EH (cell line): ENCODE measurements at regions not wholly inside any gene's neighbourhood (a gene's known extent, or its start where the extent isn't known, plus 50 kb on each side); places are given as distances from the start of the nearest gene placed in this dataset.
"Not testable (repeated sequence)": the region's sequence is repeated elsewhere in the genome, so short reads cannot be mapped to it uniquely, and the experiment has no call there.

Source experiments
- DNase-seq: peaks from one replicate; pipeline ENCODE4 v3.0.0-alpha.2; 2015; ENCODE audit warnings: low read depth

DNA sequence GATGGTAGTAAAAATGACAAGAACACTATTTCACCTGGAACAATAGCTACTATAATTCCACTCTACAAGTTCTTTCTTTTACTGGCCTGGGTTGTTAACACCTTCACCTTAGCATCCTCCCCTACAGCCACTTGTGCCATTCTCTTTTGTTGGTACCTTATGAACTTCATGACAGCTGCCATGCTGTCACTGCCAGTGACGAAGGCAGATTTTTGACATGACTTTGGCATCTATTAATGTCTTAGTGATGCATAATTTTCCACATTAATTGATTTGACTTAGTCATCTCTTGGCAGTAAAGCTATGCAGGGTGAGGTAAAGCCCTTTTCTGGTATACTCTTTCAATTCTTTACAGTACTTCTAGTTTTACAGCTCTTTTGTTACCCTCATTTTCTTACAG is 207.9 kb downstream of the TANC2 start:
- DNase-seq: peak; percentile 15

DNA sequence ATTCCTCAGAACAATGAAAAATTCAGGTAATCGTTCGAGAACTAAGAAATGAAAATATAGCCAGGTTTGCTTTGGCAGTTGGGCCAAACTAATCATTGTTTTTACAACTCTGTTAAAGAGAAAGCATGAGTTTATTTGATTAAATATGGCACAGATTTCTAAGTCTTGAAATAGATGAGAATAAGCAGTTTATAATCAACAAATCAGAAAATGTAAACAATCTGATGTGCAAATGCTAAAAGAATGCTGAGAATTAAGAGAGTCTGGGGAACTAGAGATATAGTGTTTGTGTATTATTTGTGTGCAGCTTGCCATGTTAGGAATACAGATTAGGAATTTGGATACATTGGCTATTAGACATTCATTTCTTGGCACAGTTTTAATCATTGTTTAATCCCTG is 212.5 kb downstream of the TANC2 start:
- DNase-seq: peak; percentile 67

DNA sequence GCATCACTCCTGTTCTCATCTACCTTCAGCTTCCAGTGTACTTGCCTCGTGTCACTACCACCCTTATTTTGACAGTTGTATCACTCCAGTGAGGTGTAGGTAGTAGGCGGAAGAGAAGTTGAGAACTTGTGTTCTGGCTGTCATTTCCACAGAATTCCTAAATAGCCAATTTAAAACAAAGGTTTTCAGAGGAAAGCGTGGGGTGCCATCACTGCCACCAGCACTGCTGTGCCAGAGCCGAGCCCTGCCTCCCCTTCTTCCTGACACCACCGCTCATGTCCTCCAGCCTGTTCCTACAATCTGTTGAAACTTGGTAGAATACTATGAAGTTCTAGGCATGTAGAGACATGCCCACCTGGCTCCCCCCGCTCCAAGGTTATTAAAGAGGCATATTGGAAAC is 215.8 kb downstream of the TANC2 start:
- DNase-seq: no peak

DNA sequence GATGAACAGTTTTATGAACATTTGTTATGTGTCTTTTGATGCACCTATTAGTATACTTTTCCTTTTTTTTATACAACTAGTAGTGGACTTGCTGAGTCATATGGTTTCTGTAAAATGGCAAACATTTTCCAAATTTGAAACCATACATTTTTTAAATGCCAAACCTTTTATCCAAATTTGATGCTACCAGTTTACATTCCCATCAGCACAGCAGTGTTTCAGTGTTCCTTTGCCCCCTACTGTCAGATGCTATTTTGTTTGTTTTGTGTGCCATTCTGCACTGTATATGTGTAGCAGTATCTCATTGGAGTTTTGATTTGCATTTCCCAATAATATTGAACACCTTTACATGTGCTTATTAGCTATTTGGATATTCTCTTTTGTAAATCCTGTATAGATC is 219.4 kb downstream of the TANC2 start:
- peak; percentile 67 for DNase-seq

DNA sequence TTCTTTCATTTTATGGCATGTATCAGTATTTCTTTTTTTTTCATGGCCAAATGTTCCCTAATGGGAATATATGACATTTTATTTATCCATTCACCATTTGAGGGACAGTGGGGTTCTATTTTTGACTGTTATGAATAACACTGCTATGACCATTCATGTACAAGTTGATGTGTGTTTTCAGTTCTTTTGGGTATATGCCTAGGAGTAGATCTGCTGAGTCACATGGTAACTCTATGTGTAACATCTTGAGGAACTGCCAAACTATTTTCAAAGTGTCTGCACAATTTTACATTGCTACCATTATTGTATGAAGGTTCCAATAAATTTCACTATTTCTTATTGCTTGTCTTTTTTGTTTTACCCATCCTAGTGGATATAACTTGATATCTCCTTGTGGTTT is 223.0 kb downstream of the TANC2 start:
- peak; percentile 61 for DNase-seq

DNA sequence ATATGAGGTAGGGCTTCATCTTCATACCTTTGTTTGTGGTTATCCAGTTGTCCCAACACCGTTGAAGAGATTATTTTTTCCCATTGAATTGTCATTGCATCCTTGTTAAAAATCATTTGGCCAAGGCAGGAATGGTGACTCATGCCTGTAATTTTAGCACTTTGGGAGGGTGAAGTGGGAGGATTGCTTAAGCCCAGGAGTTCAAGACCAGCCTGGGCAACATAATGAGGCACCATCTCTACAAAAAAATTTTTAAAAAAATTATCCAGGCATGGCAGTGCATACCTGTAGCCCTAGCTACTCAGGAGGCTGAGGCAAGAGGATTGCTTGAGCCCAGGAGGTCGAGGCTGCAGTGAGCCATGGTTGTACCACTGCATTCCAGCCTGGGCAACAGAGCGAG is 223.9 kb downstream of the TANC2 start:
- peak; percentile 37 for DNase-seq

DNA sequence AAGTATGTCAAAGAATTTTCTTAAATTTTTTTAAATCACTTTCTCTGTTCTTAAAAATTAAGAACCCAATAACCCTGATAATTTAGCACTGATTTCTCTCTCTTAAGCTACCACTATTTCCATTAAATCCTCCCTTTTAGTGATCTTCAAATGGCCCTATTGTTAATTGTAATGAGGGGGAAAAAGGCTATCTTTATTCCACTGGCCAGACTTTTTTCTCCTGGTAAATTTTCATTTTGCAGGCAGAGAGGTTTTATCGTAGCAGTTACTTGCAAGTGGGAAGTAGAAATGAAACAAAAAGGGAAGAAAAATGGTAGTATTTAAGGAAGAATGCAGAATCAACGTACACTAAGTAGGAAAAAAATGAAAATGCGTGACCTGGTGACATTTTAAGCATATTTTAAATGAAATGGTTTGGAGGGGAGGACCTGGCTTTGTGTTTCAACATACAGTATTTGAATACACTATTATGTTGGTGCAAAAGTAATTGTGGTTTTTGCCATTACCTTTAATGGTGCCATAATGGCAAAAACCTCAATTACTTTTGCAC is 224.9 kb downstream of the TANC2 start:
- no peak for DNase-seq

DNA sequence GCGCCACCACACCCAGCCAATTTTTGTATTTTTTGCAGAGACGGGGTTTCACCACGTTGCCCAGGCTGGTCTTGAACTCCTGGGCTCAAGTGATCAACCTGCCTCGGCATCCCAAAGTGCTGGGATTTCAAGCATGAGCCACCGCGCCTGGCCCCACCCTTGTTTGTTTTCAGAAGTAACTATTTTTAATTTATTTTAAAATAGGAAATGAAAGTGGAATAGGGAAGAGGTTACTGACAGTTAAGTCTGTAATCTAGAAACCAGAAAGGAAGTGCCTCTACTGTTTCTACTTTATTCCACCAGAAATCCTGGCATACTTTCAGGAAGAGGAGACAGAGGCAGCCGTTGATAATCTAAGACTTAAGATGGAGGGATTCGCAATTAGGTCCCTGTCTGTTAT is 225.6 kb downstream of the TANC2 start:
- no peak for DNase-seq

DNA sequence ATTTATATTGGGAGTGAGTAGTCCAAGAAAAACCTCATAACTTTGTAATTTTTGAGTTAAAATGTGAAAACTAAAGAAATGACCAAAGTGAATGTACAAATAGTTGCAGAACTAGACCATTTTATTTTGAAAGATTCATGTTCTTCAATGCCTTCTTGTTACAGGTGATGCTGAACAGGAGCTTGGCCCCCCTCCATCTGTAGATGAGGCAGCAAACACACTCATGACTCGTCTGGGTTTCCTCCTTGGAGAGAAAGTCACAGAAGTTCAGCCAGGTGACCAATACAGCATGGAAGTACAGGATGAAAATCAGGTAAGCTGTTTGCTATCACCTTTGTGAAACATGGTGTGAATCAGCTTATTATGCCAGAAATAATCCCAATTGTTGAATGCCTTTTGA is 227.8 kb downstream of the TANC2 start:
- DNase-seq: no peak

DNA sequence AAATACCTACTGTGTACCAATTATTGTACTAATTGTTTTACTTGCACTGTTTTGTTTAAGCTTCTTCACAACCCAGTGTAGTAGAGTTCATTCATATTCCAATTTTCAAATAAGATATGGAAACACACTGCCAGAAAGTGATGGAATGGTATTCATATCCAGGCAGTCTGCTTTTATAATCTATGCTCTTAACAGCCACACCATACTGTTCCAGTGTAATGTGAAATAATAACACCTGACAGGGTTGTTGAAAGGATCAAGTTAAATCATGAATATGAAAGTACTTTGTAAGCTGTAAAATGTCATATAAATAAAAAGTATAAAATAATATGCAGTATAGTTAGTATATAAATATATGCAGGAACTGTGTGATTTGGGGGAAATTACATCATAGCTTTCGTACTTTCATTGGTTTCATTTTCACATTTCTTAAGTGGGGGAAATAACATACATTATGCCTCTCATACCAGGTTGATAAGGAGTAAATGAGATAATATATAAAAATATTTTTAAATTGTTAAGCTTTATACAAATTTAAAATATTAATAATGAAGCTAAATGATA is 230.8 kb downstream of the TANC2 start:
- DNase-seq: no peak

DNA sequence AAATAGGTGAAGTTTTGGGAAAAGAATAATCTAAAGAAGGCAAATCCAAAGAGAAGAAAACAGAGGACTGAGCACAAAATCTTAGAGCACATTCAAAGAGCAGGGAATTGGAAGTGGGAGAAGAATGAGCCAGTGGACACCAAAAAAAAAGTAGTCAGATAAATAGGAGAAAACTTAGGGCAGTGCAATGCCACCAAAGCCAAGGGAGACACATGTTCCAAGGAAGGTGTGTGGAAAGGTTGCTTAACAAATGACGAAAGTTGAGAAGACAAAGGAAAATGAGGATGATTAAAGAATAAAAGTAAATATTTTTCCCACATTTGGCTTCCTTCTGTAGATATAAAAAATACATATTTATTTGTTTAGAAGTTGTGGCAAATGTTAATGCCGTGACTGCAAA is 237.6 kb downstream of the TANC2 start:
- no peak for DNase-seq

DNA sequence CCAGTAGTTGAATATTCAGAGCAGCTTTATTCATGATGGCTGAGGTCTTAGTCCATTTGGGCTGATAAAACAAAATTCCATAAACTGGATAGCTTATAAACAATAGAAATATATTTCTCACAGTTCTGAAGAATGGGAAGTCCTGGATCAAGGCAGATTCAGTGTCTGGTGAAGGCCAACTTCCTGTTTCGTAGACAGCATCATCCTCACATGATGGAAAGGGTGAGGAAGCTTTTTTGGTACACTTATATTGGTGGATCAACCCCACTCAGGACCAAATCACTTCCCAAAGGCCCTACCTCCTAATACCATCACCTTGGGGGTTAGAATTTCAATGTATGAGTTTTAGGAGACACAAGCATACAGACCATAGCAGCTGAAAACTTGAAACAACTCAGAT is 224.2 kb downstream of the CYB561 start:
- no peak for DNase-seq

DNA sequence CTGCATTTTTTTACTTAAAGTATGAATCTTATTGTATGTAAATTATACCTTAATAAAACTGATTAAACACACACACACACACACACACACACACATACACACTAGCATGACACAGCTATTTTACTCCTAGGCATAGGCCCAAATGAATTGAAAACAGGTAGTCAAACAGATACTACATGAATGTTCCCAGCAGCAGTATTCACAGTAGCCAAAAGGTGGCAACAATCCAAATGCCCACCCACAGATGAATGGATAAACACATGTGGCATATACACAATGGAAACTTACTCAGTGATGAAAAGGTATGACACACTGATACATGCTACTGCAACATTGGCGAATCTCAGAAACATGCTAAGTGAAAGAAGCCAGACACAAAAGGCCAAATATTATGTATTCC is 223.5 kb downstream of the CYB561 start:
- DNase-seq: no peak

DNA sequence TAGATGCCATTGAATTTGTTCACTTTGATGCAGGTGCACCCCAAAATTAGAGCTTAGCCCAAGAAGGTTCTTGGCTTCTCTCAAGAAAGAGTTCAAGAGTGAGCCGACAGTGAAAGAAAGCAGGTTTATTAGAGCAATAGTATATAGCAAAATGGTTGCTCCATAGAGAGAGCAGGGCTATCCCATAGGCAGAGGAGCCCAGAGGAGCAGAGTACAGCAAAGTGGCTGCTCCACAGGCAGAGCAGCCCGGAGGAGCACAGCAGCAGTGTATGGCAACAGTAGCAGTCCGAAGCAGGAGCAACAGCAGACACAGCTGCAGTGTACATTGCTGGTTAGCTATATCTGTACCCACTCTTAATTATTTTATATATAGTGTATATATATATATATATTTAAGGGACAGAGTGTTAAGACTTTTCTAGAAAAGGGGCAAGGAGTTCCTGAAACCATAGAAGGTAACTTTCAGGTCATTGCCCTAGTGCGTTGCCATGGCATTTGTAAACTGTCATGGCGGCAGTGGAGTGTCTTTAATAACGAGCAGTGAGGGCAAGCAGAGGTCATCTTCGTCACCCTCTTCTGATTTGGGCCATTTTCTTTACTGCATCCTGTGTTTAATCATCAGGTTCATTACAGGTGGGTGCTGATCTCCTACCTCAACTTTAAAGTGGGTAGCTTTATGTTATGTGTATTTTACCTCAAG is 222.7 kb downstream of the CYB561 start:
- no peak for DNase-seq

DNA sequence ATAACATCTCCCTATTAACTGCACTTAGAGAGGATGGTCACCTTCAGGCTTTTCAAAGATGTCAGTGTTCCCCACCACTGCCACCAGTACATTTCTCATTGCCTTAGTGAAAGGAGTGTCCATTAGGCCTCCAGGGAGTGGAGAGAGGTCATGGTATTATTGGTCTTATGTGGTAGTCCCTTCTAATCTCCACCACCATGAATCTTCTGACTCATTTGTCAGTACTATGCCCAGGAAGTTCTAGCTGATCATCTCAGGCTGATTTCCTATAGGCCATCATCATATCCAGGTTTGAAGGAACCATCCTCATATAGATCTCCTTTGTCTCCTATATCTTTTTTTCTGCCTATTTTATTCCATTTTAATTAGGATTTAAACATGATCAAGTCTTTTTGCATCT is 221.5 kb downstream of the CYB561 start:
- DNase-seq: no peak

DNA sequence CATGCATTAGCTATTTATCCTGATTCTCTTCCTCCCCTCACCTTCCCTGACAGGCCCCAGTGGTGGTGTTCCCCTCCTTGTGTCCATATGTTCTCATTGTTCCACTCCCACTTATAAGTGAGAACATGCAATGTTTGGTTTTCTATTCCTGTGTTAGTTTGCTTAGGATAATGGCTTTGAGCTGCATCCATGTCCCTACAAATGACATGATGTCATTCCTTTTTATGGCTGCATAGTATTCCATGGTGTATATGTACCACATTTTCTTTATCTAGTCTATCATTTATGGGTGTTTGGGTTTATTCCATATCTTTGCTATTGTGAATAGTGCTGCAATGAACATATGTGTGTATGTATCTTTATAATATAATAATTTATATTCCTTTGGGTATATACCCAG is 219.4 kb downstream of the CYB561 start:
- DNase-seq: not testable (repeated sequence)

DNA sequence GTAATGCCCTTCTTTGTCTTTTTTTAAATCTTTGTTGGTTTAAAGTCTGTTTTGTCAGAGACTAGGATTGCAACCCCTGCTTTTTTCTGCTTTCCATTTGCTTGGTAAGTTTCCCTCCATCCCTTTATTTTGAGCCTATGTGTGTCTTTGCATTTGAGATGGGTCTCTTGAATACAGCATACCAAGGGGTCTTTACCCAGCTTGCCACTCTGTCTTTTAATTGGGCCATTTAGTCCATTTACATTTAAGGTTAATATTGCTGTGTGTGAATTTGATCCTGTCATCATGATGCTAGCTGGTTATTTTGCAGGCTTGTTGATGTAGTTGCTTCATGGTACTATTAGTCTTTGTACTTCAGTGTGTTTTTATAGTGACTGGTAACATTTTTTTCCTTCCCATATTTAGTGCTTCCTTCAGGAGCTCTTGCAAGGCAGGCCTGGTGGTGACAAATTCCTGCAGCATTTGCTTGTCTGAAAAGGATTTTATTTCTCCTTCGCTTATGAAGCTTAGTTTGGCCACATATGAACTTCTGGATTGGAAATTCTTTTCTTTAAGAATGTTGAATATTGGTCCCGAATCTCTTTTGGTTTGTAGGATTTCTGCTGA is 215.0 kb downstream of the CYB561 start:
- DNase-seq: peak; percentile 44

DNA sequence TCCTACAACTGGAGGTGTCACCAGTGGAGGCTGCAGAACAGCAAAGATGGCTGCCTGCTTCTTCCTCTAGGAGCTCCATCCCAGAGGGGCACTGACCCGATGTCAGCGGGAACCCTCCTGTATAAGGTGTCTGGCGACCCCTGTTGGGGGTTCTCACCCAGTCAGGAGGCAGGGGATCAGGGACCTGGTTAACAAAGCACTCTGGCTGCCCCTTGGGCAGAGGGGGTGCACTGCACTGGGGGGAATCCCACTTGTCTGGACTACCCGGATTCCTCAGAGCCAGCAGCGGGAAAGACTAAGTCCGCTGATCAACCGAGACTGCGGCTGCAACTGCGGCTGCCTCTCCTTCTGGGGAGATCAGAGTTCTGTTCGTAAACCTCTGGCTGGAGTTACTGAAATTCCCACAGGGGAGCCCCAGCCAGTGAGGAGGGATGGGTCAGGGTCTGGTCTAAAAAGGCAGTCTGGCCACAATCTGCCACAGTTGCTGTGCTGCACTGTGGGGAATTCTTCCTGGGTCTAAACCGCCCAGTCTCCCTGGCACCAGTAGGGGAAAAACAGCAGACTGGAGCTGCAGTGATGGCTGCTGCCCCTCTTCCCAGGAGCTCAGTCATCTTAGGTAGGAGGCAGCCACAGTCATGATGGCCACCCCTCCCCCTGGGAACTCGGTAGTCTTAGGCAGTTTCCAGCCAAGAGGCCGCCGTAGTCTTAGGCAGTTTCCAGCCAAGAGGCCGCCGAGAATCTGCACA is 213.4 kb downstream of the CYB561 start:
- DNase-seq: no peak

DNA sequence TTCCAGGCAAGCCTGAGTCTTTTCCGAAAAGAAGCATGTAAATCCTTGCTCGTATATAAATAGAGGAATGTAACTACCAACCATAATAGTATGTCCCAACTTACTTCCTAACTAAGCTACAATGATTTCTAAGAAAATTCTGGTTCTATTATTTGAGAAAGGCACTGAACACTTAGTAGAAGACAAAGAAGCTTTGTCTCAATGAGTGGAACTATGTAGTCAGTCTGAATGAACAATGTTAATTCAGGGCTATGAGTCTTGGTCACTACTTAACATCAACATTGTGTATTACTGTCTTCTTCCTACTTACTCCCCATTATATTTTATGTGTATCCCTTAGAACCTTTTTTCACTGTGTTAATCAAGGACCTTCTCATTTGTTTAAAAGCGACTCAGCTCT is 206.0 kb downstream of the CYB561 start:
- no peak for DNase-seq

DNA sequence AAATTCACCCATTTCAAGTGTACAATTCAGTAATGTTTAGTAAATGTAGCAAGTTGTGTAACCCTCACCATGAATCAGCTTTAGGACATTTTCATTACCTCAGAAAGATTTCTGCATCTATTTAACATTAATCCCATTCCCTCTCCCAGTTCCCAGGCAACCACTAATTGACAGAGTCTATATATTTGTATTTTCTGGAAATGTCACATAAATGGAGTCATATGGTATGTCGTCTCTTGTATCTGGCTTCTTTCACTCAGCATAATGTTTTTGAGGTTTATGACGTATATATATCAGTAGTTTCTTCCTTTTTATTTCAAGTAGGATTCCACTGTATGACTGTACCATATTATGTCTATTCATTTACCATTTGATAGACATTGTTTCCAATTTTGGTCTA is 199.8 kb downstream of the CYB561 start:
- peak; percentile 25 for DNase-seq

DNA sequence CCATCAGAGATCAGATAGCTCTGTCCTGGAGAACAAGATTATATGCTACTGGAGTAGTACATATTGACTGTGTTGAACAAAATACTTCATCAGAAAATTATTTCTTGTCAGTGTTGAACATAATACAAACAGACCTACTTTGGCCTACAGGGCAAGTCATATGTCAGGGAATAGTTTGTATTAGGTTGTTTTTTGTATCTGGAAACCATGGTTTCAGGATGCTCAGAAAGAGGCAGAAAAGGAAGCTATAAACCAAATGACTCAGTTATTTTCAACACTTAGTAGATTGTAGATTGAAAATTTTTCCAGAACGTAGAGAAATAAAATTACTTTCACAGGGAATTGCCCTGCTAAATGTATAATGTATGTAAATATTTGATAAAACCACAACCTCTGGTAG is 198.4 kb downstream of the CYB561 start:
- DNase-seq: peak; percentile 21

DNA sequence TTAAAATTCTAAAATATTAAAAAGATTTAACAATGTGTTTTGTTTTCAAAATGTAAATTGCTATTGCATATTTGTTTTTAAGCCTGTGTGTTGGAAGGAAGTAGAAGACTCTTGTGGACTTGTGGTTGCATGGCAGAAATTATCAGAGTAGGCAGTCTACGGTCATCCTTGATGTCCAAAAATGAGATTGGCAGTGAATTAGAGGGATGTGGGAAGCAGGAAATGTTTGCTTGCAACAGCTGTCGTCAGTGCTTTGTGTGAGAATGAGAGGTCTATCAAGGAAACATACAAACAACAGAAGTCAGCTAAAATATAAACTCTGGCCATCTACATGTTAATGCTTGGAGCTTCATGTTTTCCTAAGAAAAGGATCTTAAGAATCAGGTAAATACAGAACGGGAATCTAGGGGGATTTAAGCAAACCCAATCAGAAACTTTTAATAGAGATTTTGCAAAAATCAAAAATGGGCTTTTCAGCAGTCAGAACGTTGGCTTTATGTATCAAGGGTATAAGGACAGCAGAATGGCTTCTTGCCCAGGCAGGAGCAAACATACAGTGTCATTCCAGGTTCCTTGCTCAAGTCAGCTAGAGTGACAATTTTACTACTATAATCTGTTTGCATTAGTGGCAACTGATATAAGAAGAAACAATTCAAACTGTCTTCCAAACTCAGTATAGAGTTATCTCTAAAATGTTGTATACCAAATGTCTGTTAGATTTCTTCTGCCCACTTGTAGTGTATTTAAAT is 196.7 kb downstream of the CYB561 start:
- peak; percentile 25 for DNase-seq
